AG04450 (cell line): ENCODE measurements at regions not wholly inside any gene's neighbourhood (a gene's known extent, or its start where the extent isn't known, plus 50 kb on each side); places are given as distances from the start of the nearest gene placed in this dataset.

ENCODE experiments used
- CTCF ChIA-PET: fragments of 300-600, 350-600 bp; formaldehyde crosslinking; extraction: SDS; loops from one replicate; lab custom pipeline; 2022; ENCODE audit warnings: antibody characterized with exemption, inconsistent platforms; lab: Charles Lee
- POLR2A ChIA-PET: fragments of 350-600 bp; formaldehyde crosslinking; extraction: SDS; loops from one replicate; lab custom pipeline; 2021; ENCODE audit warnings: antibody characterized with exemption, inconsistent platforms; lab: Yijun Ruan, JAX
- DNase-seq: peaks from one replicate; pipeline ENCODE4 v3.0.0-alpha.2; 2011; ENCODE audit warnings: low read depth, low spot score
- H3K27ac ChIP-seq: one replicate; pipeline ENCODE4 v1.5.1; 2012; ENCODE audit warnings: low read depth, low read length, control low read depth
- H3K27me3 ChIP-seq: one replicate; pipeline ENCODE4 v1.6.0; 2012; ENCODE audit warnings: low read length; ENCODE audit not compliant: control insufficient read depth, insufficient read depth
- H3K4me3 ChIP-seq: 2 replicates; pipeline ENCODE4 v1.5.1; 2011; ENCODE audit warnings: mild to moderate bottlenecking, low read depth, low read length, control low read depth
- H3K9me3 ChIP-seq: 2 replicates; pipeline ENCODE4 v1.5.1; 2012; ENCODE audit warnings: low read length; ENCODE audit not compliant: control insufficient read depth, insufficient read depth
- TF ChIP-seq, protein P1 (sequence below): IDR thresholded peaks from 2 replicates; pipeline ENCODE4 v1.5.1; 2011; ENCODE audit warnings: low read depth, low read length, control low read depth, inconsistent platforms

- Histone ChIP-seq H3K4me3 (no peak overlapping the region), H3K9me3 (no peaks in the 10 kb centered on the region; the same call in 1 of the 2 replicates), H3K27me3 (peaks cover 45% of the 10 kb centered on the region), H3K27ac (no peak overlapping the region)
- TF ChIP-seq, protein P1, sequence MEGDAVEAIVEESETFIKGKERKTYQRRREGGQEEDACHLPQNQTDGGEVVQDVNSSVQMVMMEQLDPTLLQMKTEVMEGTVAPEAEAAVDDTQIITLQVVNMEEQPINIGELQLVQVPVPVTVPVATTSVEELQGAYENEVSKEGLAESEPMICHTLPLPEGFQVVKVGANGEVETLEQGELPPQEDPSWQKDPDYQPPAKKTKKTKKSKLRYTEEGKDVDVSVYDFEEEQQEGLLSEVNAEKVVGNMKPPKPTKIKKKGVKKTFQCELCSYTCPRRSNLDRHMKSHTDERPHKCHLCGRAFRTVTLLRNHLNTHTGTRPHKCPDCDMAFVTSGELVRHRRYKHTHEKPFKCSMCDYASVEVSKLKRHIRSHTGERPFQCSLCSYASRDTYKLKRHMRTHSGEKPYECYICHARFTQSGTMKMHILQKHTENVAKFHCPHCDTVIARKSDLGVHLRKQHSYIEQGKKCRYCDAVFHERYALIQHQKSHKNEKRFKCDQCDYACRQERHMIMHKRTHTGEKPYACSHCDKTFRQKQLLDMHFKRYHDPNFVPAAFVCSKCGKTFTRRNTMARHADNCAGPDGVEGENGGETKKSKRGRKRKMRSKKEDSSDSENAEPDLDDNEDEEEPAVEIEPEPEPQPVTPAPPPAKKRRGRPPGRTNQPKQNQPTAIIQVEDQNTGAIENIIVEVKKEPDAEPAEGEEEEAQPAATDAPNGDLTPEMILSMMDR, result no peak
- ChIA-PET POLR2A (no interaction called here), CTCF (no interaction called here)
- no peak for DNase-seq
These were observed 86.5 kb downstream of the FOXL3 start for GRCh38 chr7:376306-377079.

DNA sequence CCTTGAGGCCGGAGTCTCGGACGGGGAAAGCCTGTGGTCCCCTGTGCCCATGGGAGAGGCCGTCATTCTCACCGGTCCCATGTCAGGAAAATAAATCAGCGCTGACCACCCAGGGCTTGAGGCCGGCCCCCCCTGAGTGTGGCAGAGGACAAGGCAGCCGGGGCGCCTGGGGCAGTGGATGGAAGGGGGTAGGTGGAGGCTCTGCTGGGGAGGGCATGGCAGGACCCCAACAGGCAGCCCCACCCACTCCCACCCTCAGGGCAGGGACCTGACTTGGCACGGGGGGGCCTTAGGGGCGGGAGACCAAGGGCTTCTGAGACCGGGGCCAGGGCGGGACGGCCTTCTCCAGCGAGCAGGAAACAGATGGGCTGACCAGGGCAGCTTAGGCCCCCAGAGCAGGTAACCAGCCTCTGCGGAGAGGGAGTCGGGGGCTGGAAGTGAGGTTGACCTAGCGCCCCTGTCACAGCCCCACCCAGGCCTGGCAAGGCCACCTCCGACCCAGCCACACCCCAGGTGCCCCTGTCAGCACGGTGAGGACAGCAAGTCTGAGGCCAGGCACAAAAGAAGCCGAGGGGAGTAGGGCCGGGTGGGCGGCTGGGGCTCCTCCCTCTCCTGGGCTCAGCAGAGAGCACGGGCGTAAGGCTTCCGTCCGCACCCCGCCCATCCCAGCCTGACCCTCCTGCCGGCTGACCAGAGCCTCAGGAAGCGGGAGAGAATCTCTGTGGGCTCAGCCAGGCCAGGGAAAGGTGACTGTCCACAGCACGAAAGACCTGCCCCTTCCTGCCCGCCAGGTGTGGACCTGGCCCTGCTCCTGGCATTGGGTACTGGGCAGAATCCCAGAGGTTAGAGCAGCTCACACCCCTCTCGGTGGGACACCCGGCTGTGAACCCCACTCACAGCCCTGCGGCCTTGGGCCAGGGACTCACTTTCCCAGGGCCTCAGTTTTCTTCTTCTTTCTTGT, 87.4 kb downstream of the FOXL3 start:
- Histone ChIP-seq H3K9me3 (no peaks in the 10 kb centered on the region; the same call in 1 of the 2 replicates), H3K27ac (no peak overlapping the region), H3K27me3 (peaks cover 45% of the 10 kb centered on the region), H3K4me3 (no peak overlapping the region)
- no peak for DNase-seq
- POLR2A ChIA-PET, result no interaction called here
- TF ChIP-seq, protein P1, result no peak
- CTCF ChIA-PET, result no interaction called here

- ChIA-PET CTCF (no interaction called here), POLR2A (no interaction called here)
- DNase-seq, result no peak
- no peak overlapping the region for H3K4me3 ChIP-seq
- H3K27me3 ChIP-seq, result peaks cover 42% of the 10 kb centered on the region
- TF ChIP-seq, protein P1, result no peak
- no peaks in the 10 kb centered on the region; the same call in 1 of the 2 replicates for H3K9me3 ChIP-seq
- no peak overlapping the region for H3K27ac ChIP-seq
These were observed 88.1 kb downstream of the FOXL3 start for GRCh38 chr7:378041-378420.

GRCh38 chr7:378551-379455, 88.8 kb downstream of the FOXL3 start:
- TF ChIP-seq, protein P1, result no peak
- POLR2A ChIA-PET, result no interaction called here
- no peak overlapping the region for H3K4me3 ChIP-seq
- no peak for DNase-seq
- peaks cover 36% of the 10 kb centered on the region for H3K27me3 ChIP-seq
- H3K27ac ChIP-seq, result no peak overlapping the region
- no peaks in the 10 kb centered on the region; the same call in 1 of the 2 replicates for H3K9me3 ChIP-seq
- CTCF ChIA-PET, result no interaction called here
